Esophagus squamous epithelium (tissue), 4 donors: ENCODE measurements at regions not wholly inside any gene's neighbourhood (a gene's known extent, or its start where the extent isn't known, plus 50 kb on each side); places are given as distances from the start of the nearest gene placed in this dataset.

Source experiments
- POLR2A ChIP-seq, 4 donors: fragments of 450-650 bp; IDR thresholded peaks; one replicate each; pipeline ENCODE4 v1.6.1; 2017; ENCODE audit warnings: antibody characterized with exemption in 4 of 4, mild to moderate bottlenecking in 4 of 4, moderate library complexity in 3 of 4
- TF ChIP-seq, protein P1 (sequence below), 6 experiments: fragments of 450-650 bp in 4 of 6; fragments of 200-600 bp in 2 of 6; sonication (generic) in 2 of 6; IDR thresholded peaks; one replicate each; pipeline ENCODE4 v1.5.1; 2016 to 2019; ENCODE audit warnings: antibody characterized with exemption in 6 of 6, mild to moderate bottlenecking in 4 of 6, moderate library complexity in 4 of 6

DNA sequence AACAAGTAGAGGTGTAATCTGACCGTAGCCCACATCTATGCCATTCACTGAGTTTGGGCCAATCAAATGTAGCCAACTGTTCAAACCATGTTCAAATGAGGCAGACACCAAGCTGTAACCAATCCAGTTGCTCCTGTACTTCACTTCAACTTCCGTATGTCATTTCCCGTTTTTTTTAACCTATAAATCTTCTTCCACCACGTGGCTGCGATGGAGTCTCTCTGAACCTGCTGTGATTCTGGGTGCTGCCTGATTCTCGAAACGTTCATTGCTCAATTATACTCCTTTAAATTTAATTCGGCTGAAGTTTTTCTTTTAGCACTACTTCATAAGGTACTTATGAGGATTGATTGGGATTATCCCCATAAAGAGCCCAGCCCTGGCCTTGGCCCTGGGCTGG, 179.7 kb downstream of the PIK3R1 start:
- no peak for TF ChIP-seq POLR2A (IDR thresholded peaks at IDR 0.05)
- TF ChIP-seq, protein P1, sequence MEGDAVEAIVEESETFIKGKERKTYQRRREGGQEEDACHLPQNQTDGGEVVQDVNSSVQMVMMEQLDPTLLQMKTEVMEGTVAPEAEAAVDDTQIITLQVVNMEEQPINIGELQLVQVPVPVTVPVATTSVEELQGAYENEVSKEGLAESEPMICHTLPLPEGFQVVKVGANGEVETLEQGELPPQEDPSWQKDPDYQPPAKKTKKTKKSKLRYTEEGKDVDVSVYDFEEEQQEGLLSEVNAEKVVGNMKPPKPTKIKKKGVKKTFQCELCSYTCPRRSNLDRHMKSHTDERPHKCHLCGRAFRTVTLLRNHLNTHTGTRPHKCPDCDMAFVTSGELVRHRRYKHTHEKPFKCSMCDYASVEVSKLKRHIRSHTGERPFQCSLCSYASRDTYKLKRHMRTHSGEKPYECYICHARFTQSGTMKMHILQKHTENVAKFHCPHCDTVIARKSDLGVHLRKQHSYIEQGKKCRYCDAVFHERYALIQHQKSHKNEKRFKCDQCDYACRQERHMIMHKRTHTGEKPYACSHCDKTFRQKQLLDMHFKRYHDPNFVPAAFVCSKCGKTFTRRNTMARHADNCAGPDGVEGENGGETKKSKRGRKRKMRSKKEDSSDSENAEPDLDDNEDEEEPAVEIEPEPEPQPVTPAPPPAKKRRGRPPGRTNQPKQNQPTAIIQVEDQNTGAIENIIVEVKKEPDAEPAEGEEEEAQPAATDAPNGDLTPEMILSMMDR (IDR thresholded peaks at IDR 0.05), result no peak
